HepG2 (cell line): ENCODE measurements at regions not wholly inside any gene's neighbourhood (a gene's known extent, or its start where the extent isn't known, plus 50 kb on each side); places are given as distances from the start of the nearest gene placed in this dataset.

ENCODE experiments used
- ATAC-seq: fragments of 200-7000 bp; cut with Tn5 transposase; 3 replicates; pipeline ENCODE4 v1.9.1; 2020; ENCODE audit warnings: mild to moderate bottlenecking, moderate library complexity
- BruUV-seq: library from RNA; stranded (reverse); fragments of 400-500 nt; replicated peaks from 2 replicates; lab custom pipeline; 2021; lab: Mats Ljungman, UMichigan
- CTCF ChIA-PET: fragments of 300-600 bp; formaldehyde crosslinking; extraction: SDS; loops from one replicate; lab custom pipeline; 2021; ENCODE audit warnings: low total read pairs, inconsistent platforms, low intra/inter-chr PET ratio; lab: Yijun Ruan, JAX
- POLR2A ChIA-PET: fragments of 350-600 bp; sonication (Branson Sonifier 250); formaldehyde crosslinking; loops from one replicate; lab custom pipeline; 2020; ENCODE audit warnings: antibody characterized with exemption, inconsistent platforms; lab: Yijun Ruan, JAX
- DNase-seq: peaks from one replicate; pipeline ENCODE4 v3.0.0-alpha.2; 2015; ENCODE audit warnings: low spot score
- FAIRE-seq: peaks from 3 replicates; lab custom pipeline; 2011; peaks lifted over from hg19 to GRCh38; lab: Jason Lieb, UNC
- H2AFZ ChIP-seq: one replicate; pipeline ENCODE4 v1.6.1; 2011; ENCODE audit warnings: low read length, inconsistent platforms
- H3K27ac ChIP-seq: fragments of 300-600 bp; 3 replicates; pipeline ENCODE4 v1.8.0; 2011; ENCODE audit warnings: mixed run types, mild to moderate bottlenecking, mixed read lengths, low read length, inconsistent platforms; ENCODE audit not compliant: insufficient read depth; ENCODE audit errors: extremely low read length
- H3K27me3 ChIP-seq, 2 experiments: fragments of 200-600 bp in 1 of 2; 2 replicates in 1 of 2; 3 replicates in 1 of 2; pipeline versions ENCODE4 v1.6.0 to v1.8.0; 2011; ENCODE audit warnings: low read length in 2 of 2, mild to moderate bottlenecking in 2 of 2, moderate library complexity in 2 of 2, inconsistent platforms in 1 of 2; ENCODE audit not compliant: insufficient read depth in 2 of 2, control insufficient read depth in 1 of 2
- H3K36me3 ChIP-seq, 2 experiments: fragments of 200-600 bp in 1 of 2; replicated peaks in 1 of 2; 2 replicates in 1 of 2; 3 replicates in 1 of 2; pipeline versions ENCODE4 v1.5.1 to v1.8.0; 2011; ENCODE audit warnings: low read length in 2 of 2, inconsistent platforms in 1 of 2; ENCODE audit not compliant: insufficient read depth in 2 of 2, control insufficient read depth in 1 of 2
- H3K4me1 ChIP-seq: 2 replicates; pipeline ENCODE4 v1.5.1; 2012; ENCODE audit warnings: low read length, inconsistent platforms; ENCODE audit not compliant: insufficient read depth
- H3K4me2 ChIP-seq: 2 replicates; pipeline ENCODE4 v1.6.0; 2011; ENCODE audit warnings: low read depth, low read length, inconsistent platforms
- H3K4me3 ChIP-seq, 3 experiments: fragments of 200-600 bp in 1 of 3; sonication (generic), shearing (Covaris generic) in 1 of 3; replicated peaks in 1 of 3; 2 replicates each; pipeline ENCODE4 v1.5.1; 2011 to 2016; ENCODE audit warnings: low read length in 3 of 3, inconsistent platforms in 2 of 3, low read depth in 2 of 3, mild to moderate bottlenecking in 2 of 3, control low read depth in 1 of 3, mixed read lengths in 1 of 3; ENCODE audit not compliant: insufficient read depth in 1 of 3
- H3K79me2 ChIP-seq: one replicate; pipeline ENCODE4 v1.6.1; 2011; ENCODE audit warnings: low read length, inconsistent platforms; ENCODE audit not compliant: insufficient read depth
- H3K9ac ChIP-seq: 2 replicates; pipeline ENCODE4 v1.6.0; 2011; ENCODE audit warnings: mild to moderate bottlenecking, low read depth, low read length, inconsistent platforms; ENCODE audit not compliant: insufficient read depth
- H3K9me3 ChIP-seq: 2 replicates; pipeline ENCODE4 v1.5.1; 2012; ENCODE audit warnings: mild to moderate bottlenecking, low read length
- H4K20me1 ChIP-seq: 2 replicates; pipeline ENCODE4 v1.6.0; 2011; ENCODE audit warnings: inconsistent platforms, mild to moderate bottlenecking, low read length, moderate library complexity; ENCODE audit not compliant: insufficient read depth
- CBX5 ChIP-seq: sonication (generic); formaldehyde crosslinking; IDR thresholded peaks from 2 replicates; pipeline ENCODE4 v1.4.0; 2020; ENCODE audit warnings: missing genetic modification reagents, borderline replicate concordance
- FOXA1 ChIP-seq, 2 experiments: fragments of 450-650 bp in 1 of 2; sonication (generic) in 1 of 2; formaldehyde crosslinking in 1 of 2; IDR thresholded peaks; 2 replicates each; pipeline versions ENCODE4 v1.4.0 to v1.6.1; 2016 to 2020; ENCODE audit warnings: missing genetic modification reagents in 1 of 2
- NPAS2 ChIP-seq: sonication (generic); formaldehyde crosslinking; IDR thresholded peaks from 2 replicates; pipeline ENCODE4 v1.8.0; 2022; ENCODE audit warnings: mild to moderate bottlenecking, missing genetic modification reagents, borderline replicate concordance
- TSC22D2 ChIP-seq: sonication (generic); formaldehyde crosslinking; IDR thresholded peaks from 2 replicates; pipeline ENCODE4 v1.5.1; 2020; ENCODE audit warnings: missing genetic modification reagents, mild to moderate bottlenecking, borderline replicate concordance
- ZBTB42 ChIP-seq: sonication (generic); formaldehyde crosslinking; IDR thresholded peaks from 2 replicates; pipeline ENCODE4 v1.5.0; 2020; ENCODE audit warnings: mild to moderate bottlenecking, missing genetic modification reagents
- ZBTB44 ChIP-seq: sonication (generic); formaldehyde crosslinking; IDR thresholded peaks from 2 replicates; pipeline ENCODE4 v1.4.0; 2020; ENCODE audit warnings: missing genetic modification reagents
- ZNF432 ChIP-seq: sonication (generic); formaldehyde crosslinking; IDR thresholded peaks from 2 replicates; pipeline ENCODE4 v1.5.0; 2020; ENCODE audit warnings: missing genetic modification reagents, mild to moderate bottlenecking, borderline replicate concordance
- ZNF512B ChIP-seq: sonication (generic); formaldehyde crosslinking; IDR thresholded peaks from 2 replicates; pipeline ENCODE4 v1.5.1; 2020; ENCODE audit warnings: missing genetic modification reagents, mild to moderate bottlenecking, borderline replicate concordance
- WGBS: methylation state at CpG from one replicate; pipeline ENCODE4 v1.1.6; 2017; ENCODE audit warnings: low lambda C conversion rate; 5-methylcytosine and 5-hydroxymethylcytosine counted together
- in situ Hi-C: cut with HindIII; loops from 2 replicates; pipeline ENCODE4 v1.10.0; 2017; ENCODE audit warnings: low pct_unique_long_range_greater_than_20kb; ENCODE audit not compliant: extremely low pct_ligation_motif_present
- intact Hi-C: fragments of 100-400 bp; cut with micrococcal nuclease; formaldehyde crosslinking; loops from one replicate; pipeline ENCODE4 v1.10.0; 2022; ENCODE audit not compliant: unreplicated experiment

- no peaks in the 10 kb centered on the region for H3K79me2 ChIP-seq
- FAIRE-seq: no peak
- no peak overlapping the region for H3K9ac ChIP-seq
- no peaks in the 10 kb centered on the region for H4K20me1 ChIP-seq
- TF ChIP-seq ZBTB44 (CRISPR knock-in tag): no peak
- TF ChIP-seq ZNF432 (CRISPR knock-in tag): no peak
- TF ChIP-seq ZBTB42 (CRISPR knock-in tag): no peak
- TF ChIP-seq, all 625 proteins: peak for 0
- no peaks in the 10 kb centered on the region for H3K27me3 ChIP-seq
- H3K4me2 ChIP-seq: no peak overlapping the region
- ChIA-PET CTCF (no interaction called here), POLR2A (no interaction called here)
- no peak overlapping the region for H3K27ac ChIP-seq
- in situ Hi-C loops (no loop called here), intact Hi-C loops (no loop called here)
- no peak overlapping the region for H2AFZ ChIP-seq
- H3K4me3 ChIP-seq: no peak overlapping the region
- BruUV-seq: no TSS peak
- H3K4me1 ChIP-seq: no peaks in the 10 kb centered on the region
- DNase-seq: no peak
- no peak for ATAC-seq
- 2% methylated on average over 2 of the region's 2 CpGs for WGBS
- no peaks in the 10 kb centered on the region for H3K36me3 ChIP-seq
- peaks cover 87% of the 10 kb centered on the region for H3K9me3 ChIP-seq
These were observed 543.8 kb upstream of the CPEB2 start for GRCh38 chr4:14458463-14458862.

- H2AFZ ChIP-seq: no peak overlapping the region
- no peak overlapping the region for H3K4me3 ChIP-seq
- H3K9ac ChIP-seq: no peak overlapping the region
- no peaks in the 10 kb centered on the region for H3K79me2 ChIP-seq
- ChIA-PET CTCF (no interaction called here), POLR2A (no interaction called here)
- BruUV-seq: no TSS peak
- no peak for ATAC-seq
- H3K36me3 ChIP-seq: no peaks in the 10 kb centered on the region
- intact Hi-C loops (no loop called here), in situ Hi-C loops (no loop called here)
- 36% methylated on average over 1 of the region's 1 CpG for WGBS
- H3K9me3 ChIP-seq: peaks cover 93% of the 10 kb centered on the region
- H3K27me3 ChIP-seq: no peaks in the 10 kb centered on the region
- no peak overlapping the region for H3K4me2 ChIP-seq
- H3K27ac ChIP-seq: no peak overlapping the region
- no peak for FAIRE-seq
- no peak for DNase-seq
- no peaks in the 10 kb centered on the region for H3K4me1 ChIP-seq
- H4K20me1 ChIP-seq: no peaks in the 10 kb centered on the region
- TF ChIP-seq TSC22D2 (CRISPR knock-in tag) (no peak), FOXA1 (IDR thresholded peaks at IDR 0.05) (no peak), FOXA1 (CRISPR knock-in tag; IDR thresholded peaks at IDR 0.05) (no peak), CBX5 (CRISPR knock-in tag) (no peak), NPAS2 (CRISPR knock-in tag) (no peak), ZNF512B (CRISPR knock-in tag) (no peak)
These were observed 537.2 kb upstream of the CPEB2 start for GRCh38 chr4:14465057-14465456.
